IMR-90 (cell line): ENCODE measurements at regions not wholly inside any gene's neighbourhood (a gene's known extent, or its start where the extent isn't known, plus 50 kb on each side); places are given as distances from the start of the nearest gene placed in this dataset.

Experiments
- ATAC-seq: fragments of 200-7000 bp; cut with Tn5 transposase; 2 replicates; pipeline ENCODE4 v1.9.1; 2020; ENCODE audit warnings: low read depth, mild to moderate bottlenecking, moderate library complexity
- BruUV-seq: library from RNA; stranded (reverse); fragments of 400-500 nt; replicated peaks from 2 replicates; lab custom pipeline; 2021; lab: Mats Ljungman, UMichigan
- CTCF ChIA-PET: fragments of 300-600 bp; formaldehyde crosslinking; extraction: SDS; loops from one replicate; lab custom pipeline; 2021; ENCODE audit warnings: antibody characterized with exemption; lab: Yijun Ruan, JAX
- POLR2A ChIA-PET: fragments of 300-600 bp; sonication (Branson Sonifier 250); formaldehyde crosslinking; loops from one replicate; lab custom pipeline; 2022; ENCODE audit warnings: antibody characterized with exemption; ENCODE audit not compliant: unreplicated experiment; lab: Charles Lee
- DNase-seq: peaks from one replicate; pipeline ENCODE4 v3.0.0; 2013
- H2AFZ ChIP-seq: replicated peaks from 2 replicates; pipeline ENCODE3; 2013; ENCODE audit warnings: low read length, mild to moderate bottlenecking; ENCODE audit not compliant: poor library complexity
- H2AK5ac ChIP-seq: 2 replicates; pipeline ENCODE4 v1.6.1; 2013; ENCODE audit warnings: low read depth, low read length, inconsistent platforms
- H2AK9ac ChIP-seq: replicated peaks from 2 replicates; pipeline ENCODE3; 2013; ENCODE audit warnings: mild to moderate bottlenecking, low read depth, low read length, moderate library complexity; ENCODE audit not compliant: poor library complexity
- H2BK120ac ChIP-seq: 2 replicates; pipeline ENCODE4 v1.6.1; 2013; ENCODE audit warnings: low read depth, low read length, inconsistent platforms
- H2BK15ac ChIP-seq: 3 replicates; pipeline ENCODE4 v1.6.1; 2013; ENCODE audit warnings: low read depth, low read length, inconsistent platforms
- H2BK20ac ChIP-seq: 2 replicates; pipeline ENCODE4 v1.6.1; 2013; ENCODE audit warnings: low read depth, mild to moderate bottlenecking, inconsistent platforms, low read length, moderate library complexity
- H2BK5ac ChIP-seq: 2 replicates; pipeline ENCODE4 v1.6.1; 2013; ENCODE audit warnings: mild to moderate bottlenecking, low read depth, low read length, inconsistent platforms; ENCODE audit not compliant: poor library complexity, severe bottlenecking
- H3K14ac ChIP-seq: replicated peaks from 2 replicates; pipeline ENCODE4 v1.6.1; 2013; ENCODE audit warnings: low read depth, low read length, inconsistent platforms
- H3K18ac ChIP-seq: 2 replicates; pipeline ENCODE4 v1.6.1; 2013; ENCODE audit warnings: low read depth, low read length, control low read depth
- H3K23ac ChIP-seq: 2 replicates; pipeline ENCODE4 v1.6.1; 2013; ENCODE audit warnings: low read depth, low read length, inconsistent platforms
- H3K27ac ChIP-seq: 2 replicates; pipeline ENCODE4 v1.5.1; 2013; ENCODE audit warnings: mild to moderate bottlenecking, control low read depth, low read length; ENCODE audit not compliant: insufficient read depth
- H3K27me3 ChIP-seq: 2 replicates; pipeline ENCODE4 v1.6.1; 2013; ENCODE audit warnings: low read length; ENCODE audit not compliant: control insufficient read depth, insufficient read depth
- H3K36me3 ChIP-seq: 2 replicates; pipeline ENCODE4 v1.6.1; 2013; ENCODE audit warnings: low read length, mixed read lengths; ENCODE audit not compliant: control insufficient read depth, insufficient read depth
- H3K4ac ChIP-seq: 2 replicates; pipeline ENCODE4 v1.6.1; 2013; ENCODE audit warnings: low read depth, low read length, inconsistent platforms
- H3K4me1 ChIP-seq: 2 replicates; pipeline ENCODE4 v1.6.1; 2013; ENCODE audit warnings: low read length, mixed read lengths; ENCODE audit not compliant: control insufficient read depth, insufficient read depth
- H3K4me2 ChIP-seq: 2 replicates; pipeline ENCODE4 v1.6.1; 2013; ENCODE audit warnings: low read depth, mild to moderate bottlenecking, control low read depth, low read length, moderate library complexity
- H3K4me3 ChIP-seq: 2 replicates; pipeline ENCODE4 v1.5.1; 2013; ENCODE audit warnings: low read depth, mild to moderate bottlenecking, control low read depth, low read length, moderate library complexity; ENCODE audit not compliant: insufficient read depth
- H3K56ac ChIP-seq: 2 replicates; pipeline ENCODE4 v1.6.1; 2013; ENCODE audit warnings: low read length, inconsistent platforms; ENCODE audit not compliant: insufficient read depth; ENCODE audit errors: extremely low read depth
- H3K79me1 ChIP-seq, 2 experiments: 2 replicates each; pipeline ENCODE4 v1.6.1; 2013; ENCODE audit warnings: low read length in 2 of 2, inconsistent platforms in 1 of 2, low read depth in 1 of 2
- H3K9ac ChIP-seq: 2 replicates; pipeline ENCODE4 v1.6.1; 2013; ENCODE audit warnings: low read depth, low read length, control low read depth
- H3K9me1 ChIP-seq: 2 replicates; pipeline ENCODE4 v1.6.1; 2013; ENCODE audit warnings: low read length, inconsistent platforms; ENCODE audit not compliant: insufficient read depth
- H3K9me3 ChIP-seq: 2 replicates; pipeline ENCODE4 v1.6.1; 2013; ENCODE audit warnings: low read length; ENCODE audit not compliant: control insufficient read depth, insufficient read depth
- H4K20me1 ChIP-seq: 2 replicates; pipeline ENCODE4 v1.6.1; 2013; ENCODE audit warnings: low read length, inconsistent platforms; ENCODE audit not compliant: insufficient read depth
- H4K5ac ChIP-seq: 2 replicates; pipeline ENCODE4 v1.6.1; 2013; ENCODE audit warnings: mild to moderate bottlenecking, low read depth, low read length, control low read depth
- H4K8ac ChIP-seq, 2 experiments: 2 replicates each; pipeline ENCODE4 v1.6.1; 2013; ENCODE audit warnings: low read depth in 2 of 2, low read length in 2 of 2, control low read depth in 1 of 2, inconsistent platforms in 1 of 2
- H4K91ac ChIP-seq: 2 replicates; pipeline ENCODE4 v1.6.1; 2013; ENCODE audit warnings: low read depth, low read length, inconsistent platforms; ENCODE audit not compliant: insufficient read depth
- BHLHE40 ChIP-seq: fragments of 150-350 bp; IDR thresholded peaks from 2 replicates; pipeline ENCODE4 v1.6.1; 2016; ENCODE audit warnings: mild to moderate bottlenecking, low read depth, low read length
- CEBPB ChIP-seq: IDR thresholded peaks from 2 replicates; pipeline ENCODE4 v1.6.1; 2012; ENCODE audit warnings: low read depth, low read length, improper control_type of control experiment
- CHD1 ChIP-seq: IDR thresholded peaks from 2 replicates; pipeline ENCODE4 v1.6.1; 2012; ENCODE audit warnings: low read depth, low read length, improper control_type of control experiment
- FOS ChIP-seq: fragments of 150-350 bp; IDR thresholded peaks from 2 replicates; pipeline ENCODE4 v1.6.1; 2016; ENCODE audit warnings: low read depth, low read length
- MAFK ChIP-seq: IDR thresholded peaks from 2 replicates; pipeline ENCODE4 v1.6.1; 2012; ENCODE audit warnings: low read depth, low read length, improper control_type of control experiment
- MAZ ChIP-seq: IDR thresholded peaks from 2 replicates; pipeline ENCODE4 v1.6.1; 2012; ENCODE audit warnings: low read depth, mild to moderate bottlenecking, low read length, improper control_type of control experiment, moderate library complexity, borderline replicate concordance
- MXI1 ChIP-seq: IDR thresholded peaks from 2 replicates; pipeline ENCODE4 v1.6.1; 2012; ENCODE audit warnings: low read depth, mild to moderate bottlenecking, low read length, moderate library complexity, borderline replicate concordance
- NFE2L2 ChIP-seq: fragments of 150-350 bp; IDR thresholded peaks from 2 replicates; pipeline ENCODE4 v1.6.1; 2016; ENCODE audit warnings: low read depth, mild to moderate bottlenecking, low read length
- POLR2A ChIP-seq: IDR thresholded peaks from 2 replicates; pipeline ENCODE4 v1.6.1; 2012; ENCODE audit warnings: mild to moderate bottlenecking, low read depth, low read length
- RAD21 ChIP-seq: IDR thresholded peaks from 2 replicates; pipeline ENCODE4 v1.6.1; 2012; ENCODE audit warnings: low read length, improper control_type of control experiment
- RCOR1 ChIP-seq: IDR thresholded peaks from 2 replicates; pipeline ENCODE4 v1.6.1; 2012; ENCODE audit warnings: mild to moderate bottlenecking, low read length, improper control_type of control experiment; ENCODE audit not compliant: insufficient replicate concordance
- RFX5 ChIP-seq: IDR thresholded peaks from 2 replicates; pipeline ENCODE4 v1.8.0; 2012; ENCODE audit warnings: low read depth, mild to moderate bottlenecking, low read length, moderate library complexity
- SMC3 ChIP-seq: fragments of 150-350 bp; IDR thresholded peaks from 2 replicates; pipeline ENCODE4 v1.6.1; 2016; ENCODE audit warnings: low read depth, mild to moderate bottlenecking, antibody characterized with exemption, low read length, moderate library complexity
- USF2 ChIP-seq: fragments of 150-350 bp; IDR thresholded peaks from 2 replicates; pipeline ENCODE4 v1.6.1; 2017; ENCODE audit warnings: mild to moderate bottlenecking, antibody characterized with exemption, low read length, low read depth
- WGBS, 2 experiments: methylation state at CpG; one replicate each; pipeline versions ENCODE4 v1.1.5 to v1.1.7; 2013; ENCODE audit warnings: missing lambda C conversion rate in 2 of 2; ENCODE audit not compliant: insufficient read length in 1 of 2; ENCODE audit errors: extremely low coverage in 2 of 2; 5-methylcytosine and 5-hydroxymethylcytosine counted together
- dilution Hi-C: fragments of 300-500 bp; cut with HindIII; formaldehyde crosslinking; loops from one replicate; pipeline ENCODE4 v1.14.3; 2018; ENCODE audit warnings: low sequenced_read_pairs; ENCODE audit not compliant: unreplicated experiment
- in situ Hi-C: fragments of 300-500 bp; cut with MboI; formaldehyde crosslinking; loops from 3 replicates; pipeline ENCODE4 v1.14.3; 2019; ENCODE audit warnings: low sequenced_read_pairs, inconsistent platforms, mixed read lengths
- intact Hi-C: fragments of 100-400 bp; cut with micrococcal nuclease; formaldehyde crosslinking; loops from 2 replicates; pipeline ENCODE4 v1.10.0; 2022
- TF ChIP-seq, protein P1 (sequence below): fragments of 150-350 bp; IDR thresholded peaks from 2 replicates; pipeline ENCODE4 v1.6.1; 2016; ENCODE audit warnings: low read depth, mild to moderate bottlenecking, low read length, moderate library complexity, borderline replicate concordance
- TF ChIP-seq, protein P2 (sequence below): conservative IDR thresholded peaks from 2 replicates; pipeline ENCODE4 v1.5.1; 2012; ENCODE audit warnings: mild to moderate bottlenecking, low read depth, low read length, improper control_type of control experiment

GRCh38 chrX:117751155-117751554 lies 365.5 kb downstream of the KLHL13 start:
- no peak overlapping the region for H3K4me2 ChIP-seq
- BruUV-seq: no TSS peak
- H3K27ac ChIP-seq: no peak overlapping the region
- no peaks in the 10 kb centered on the region for H3K9me1 ChIP-seq
- no peak overlapping the region for H3K18ac ChIP-seq
- DNase-seq: no peak
- no peaks in the 10 kb centered on the region for H3K9me3 ChIP-seq
- no peak overlapping the region for H2AK9ac ChIP-seq
- no peak overlapping the region for H4K5ac ChIP-seq
- ChIA-PET POLR2A (no interaction called here), CTCF (no interaction called here)
- no peaks in the 10 kb centered on the region for H4K20me1 ChIP-seq
- no peaks in the 10 kb centered on the region for H3K4me1 ChIP-seq
- H3K14ac ChIP-seq: no peak overlapping the region
- H4K91ac ChIP-seq: no peak overlapping the region
- H3K23ac ChIP-seq: no peak overlapping the region
- H2BK5ac ChIP-seq: no peak overlapping the region
- H3K9ac ChIP-seq: no peak overlapping the region
- no CpG with 5 or more reads among the region's 2 CpGs for WGBS, 2 experiments
- no peak overlapping the region for H4K8ac ChIP-seq
- TF ChIP-seq NFE2L2 (no peak), USF2 (no peak), BHLHE40 (no peak), RCOR1 (no peak), MXI1 (no peak), RFX5 (no peak), CHD1 (no peak), MAFK (no peak), CEBPB (no peak), FOS (no peak), POLR2A (no peak), RAD21 (no peak), MAZ (no peak), SMC3 (no peak)
- TF ChIP-seq, protein P1, sequence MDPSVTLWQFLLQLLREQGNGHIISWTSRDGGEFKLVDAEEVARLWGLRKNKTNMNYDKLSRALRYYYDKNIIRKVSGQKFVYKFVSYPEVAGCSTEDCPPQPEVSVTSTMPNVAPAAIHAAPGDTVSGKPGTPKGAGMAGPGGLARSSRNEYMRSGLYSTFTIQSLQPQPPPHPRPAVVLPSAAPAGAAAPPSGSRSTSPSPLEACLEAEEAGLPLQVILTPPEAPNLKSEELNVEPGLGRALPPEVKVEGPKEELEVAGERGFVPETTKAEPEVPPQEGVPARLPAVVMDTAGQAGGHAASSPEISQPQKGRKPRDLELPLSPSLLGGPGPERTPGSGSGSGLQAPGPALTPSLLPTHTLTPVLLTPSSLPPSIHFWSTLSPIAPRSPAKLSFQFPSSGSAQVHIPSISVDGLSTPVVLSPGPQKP: no peak
- TF ChIP-seq, protein P2, sequence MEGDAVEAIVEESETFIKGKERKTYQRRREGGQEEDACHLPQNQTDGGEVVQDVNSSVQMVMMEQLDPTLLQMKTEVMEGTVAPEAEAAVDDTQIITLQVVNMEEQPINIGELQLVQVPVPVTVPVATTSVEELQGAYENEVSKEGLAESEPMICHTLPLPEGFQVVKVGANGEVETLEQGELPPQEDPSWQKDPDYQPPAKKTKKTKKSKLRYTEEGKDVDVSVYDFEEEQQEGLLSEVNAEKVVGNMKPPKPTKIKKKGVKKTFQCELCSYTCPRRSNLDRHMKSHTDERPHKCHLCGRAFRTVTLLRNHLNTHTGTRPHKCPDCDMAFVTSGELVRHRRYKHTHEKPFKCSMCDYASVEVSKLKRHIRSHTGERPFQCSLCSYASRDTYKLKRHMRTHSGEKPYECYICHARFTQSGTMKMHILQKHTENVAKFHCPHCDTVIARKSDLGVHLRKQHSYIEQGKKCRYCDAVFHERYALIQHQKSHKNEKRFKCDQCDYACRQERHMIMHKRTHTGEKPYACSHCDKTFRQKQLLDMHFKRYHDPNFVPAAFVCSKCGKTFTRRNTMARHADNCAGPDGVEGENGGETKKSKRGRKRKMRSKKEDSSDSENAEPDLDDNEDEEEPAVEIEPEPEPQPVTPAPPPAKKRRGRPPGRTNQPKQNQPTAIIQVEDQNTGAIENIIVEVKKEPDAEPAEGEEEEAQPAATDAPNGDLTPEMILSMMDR: no peak
- no peak overlapping the region for H2BK15ac ChIP-seq
- H3K27me3 ChIP-seq: no peaks in the 10 kb centered on the region
- no peaks in the 10 kb centered on the region for H3K36me3 ChIP-seq
- in situ Hi-C loops: no loop called here
- H2AFZ ChIP-seq: no peak overlapping the region
- dilution Hi-C loops: no loop called here
- H2AK5ac ChIP-seq: no peak overlapping the region
- no peaks in the 10 kb centered on the region for H3K79me1 ChIP-seq
- no peak overlapping the region for H2BK120ac ChIP-seq
- ATAC-seq: no peak
- H2BK20ac ChIP-seq: no peak overlapping the region
- H3K4me3 ChIP-seq: no peak overlapping the region
- intact Hi-C loops: no loop called here
- H3K4ac ChIP-seq: no peak overlapping the region
- no peak overlapping the region for H3K56ac ChIP-seq
